B cell (primary cell): ENCODE measurements at regions not wholly inside any gene's neighbourhood (a gene's known extent, or its start where the extent isn't known, plus 50 kb on each side); places are given as distances from the start of the nearest gene placed in this dataset.

Source experiments
- EZH2 ChIP-seq: IDR thresholded peaks from 2 replicates; pipeline ENCODE4 v1.6.1; 2012; ENCODE audit warnings: borderline replicate concordance, low read depth, mild to moderate bottlenecking, moderate library complexity, low read length; ENCODE audit not compliant: insufficient read depth, poor library complexity, severe bottlenecking
- TF ChIP-seq, protein P1 (sequence below): fragments of 200-600 bp; IDR thresholded peaks from one replicate; pipeline ENCODE4 v1.8.0; 2022; ENCODE audit warnings: antibody characterized with exemption, mild to moderate bottlenecking

DNA sequence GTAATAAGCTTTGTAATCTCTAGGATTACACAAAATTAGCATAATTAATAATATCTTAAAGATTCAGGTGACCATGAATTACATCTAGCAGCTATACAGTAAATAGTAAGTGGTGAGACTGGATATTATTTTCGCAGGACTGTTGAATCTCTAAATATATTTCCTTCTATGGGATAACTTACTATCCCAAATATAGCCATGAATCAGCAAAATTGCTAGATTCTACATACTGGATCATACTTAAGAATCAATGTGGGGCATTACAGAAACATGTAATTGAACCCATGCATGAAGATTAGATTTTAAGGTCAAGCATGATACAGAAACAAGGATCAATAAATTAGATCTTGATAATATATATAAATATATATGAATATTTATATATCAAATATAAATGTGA lies 1203.4 kb downstream of the BRINP3 start:
- TF ChIP-seq, protein P1, sequence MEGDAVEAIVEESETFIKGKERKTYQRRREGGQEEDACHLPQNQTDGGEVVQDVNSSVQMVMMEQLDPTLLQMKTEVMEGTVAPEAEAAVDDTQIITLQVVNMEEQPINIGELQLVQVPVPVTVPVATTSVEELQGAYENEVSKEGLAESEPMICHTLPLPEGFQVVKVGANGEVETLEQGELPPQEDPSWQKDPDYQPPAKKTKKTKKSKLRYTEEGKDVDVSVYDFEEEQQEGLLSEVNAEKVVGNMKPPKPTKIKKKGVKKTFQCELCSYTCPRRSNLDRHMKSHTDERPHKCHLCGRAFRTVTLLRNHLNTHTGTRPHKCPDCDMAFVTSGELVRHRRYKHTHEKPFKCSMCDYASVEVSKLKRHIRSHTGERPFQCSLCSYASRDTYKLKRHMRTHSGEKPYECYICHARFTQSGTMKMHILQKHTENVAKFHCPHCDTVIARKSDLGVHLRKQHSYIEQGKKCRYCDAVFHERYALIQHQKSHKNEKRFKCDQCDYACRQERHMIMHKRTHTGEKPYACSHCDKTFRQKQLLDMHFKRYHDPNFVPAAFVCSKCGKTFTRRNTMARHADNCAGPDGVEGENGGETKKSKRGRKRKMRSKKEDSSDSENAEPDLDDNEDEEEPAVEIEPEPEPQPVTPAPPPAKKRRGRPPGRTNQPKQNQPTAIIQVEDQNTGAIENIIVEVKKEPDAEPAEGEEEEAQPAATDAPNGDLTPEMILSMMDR = no peak
- no peak for TF ChIP-seq EZH2
